HCT116 (cell line): ENCODE measurements at regions not wholly inside any gene's neighbourhood (a gene's known extent, or its start where the extent isn't known, plus 50 kb on each side); places are given as distances from the start of the nearest gene placed in this dataset.

Source experiments
- ATAC-seq: fragments of 200-7000 bp; cut with Tn5 transposase; 2 replicates; pipeline ENCODE4 v1.9.1; 2020; ENCODE audit warnings: mild to moderate bottlenecking, moderate library complexity
- BruUV-seq: library from RNA; stranded (reverse); fragments of 400-500 nt; replicated peaks from 2 replicates; lab custom pipeline; 2021; lab: Mats Ljungman, UMichigan
- CTCF ChIA-PET: fragments of 300-600 bp; sonication (Branson Sonifier 250); formaldehyde crosslinking; loops from one replicate; lab custom pipeline; 2021; ENCODE audit warnings: antibody characterized with exemption; lab: Charles Lee
- POLR2A ChIA-PET: fragments of 300-600, 350-600 bp; sonication (Branson Sonifier 250); formaldehyde crosslinking; loops from one replicate; lab custom pipeline; 2021; ENCODE audit warnings: antibody characterized with exemption; lab: Charles Lee
- RAD21 ChIA-PET, 2 experiments: fragments of 300-600 bp; sonication (Branson Sonifier 250); formaldehyde crosslinking; loops; one replicate each; lab custom pipeline; 2023; ENCODE audit warnings: low total read pairs in 2 of 2; ENCODE audit not compliant: uncharacterized antibody in 2 of 2, unreplicated experiment in 2 of 2, low non-redundant PET in 1 of 2; lab: Charles Lee
- DNase-seq: peaks from one replicate; pipeline ENCODE4 v3.0.0-alpha.2; 2010; ENCODE audit warnings: low read depth, low spot score
- H2AFZ ChIP-seq: fragments of 200-600 bp; shearing (Covaris generic), sonication (generic); 2 replicates; pipeline ENCODE4 v1.6.1; 2017; ENCODE audit warnings: low read depth, mixed run types, mixed read lengths, antibody characterized with exemption, low read length; ENCODE audit not compliant: poor library complexity, severe bottlenecking
- H3K27ac ChIP-seq: 2 replicates; pipeline ENCODE4 v1.5.1; 2012; ENCODE audit warnings: low read depth, low read length
- H3K27me3 ChIP-seq: fragments of 200-600 bp; sonication (generic); 2 replicates; pipeline ENCODE4 v1.6.1; 2016; ENCODE audit warnings: mixed run types, low read length, mixed read lengths; ENCODE audit not compliant: insufficient read depth
- H3K36me3 ChIP-seq, 2 experiments: fragments of 200-500 bp in 1 of 2; fragments of 200-600 bp in 1 of 2; sonication (Bioruptor generic) in 1 of 2; sonication (generic) in 1 of 2; 2 replicates each; pipeline versions ENCODE4 v1.5.1 to v1.6.1; 2014 to 2016; ENCODE audit warnings: low read length in 2 of 2, inconsistent platforms in 1 of 2, mixed read lengths in 1 of 2, mixed run types in 1 of 2; ENCODE audit not compliant: insufficient read depth in 2 of 2, control insufficient read depth in 1 of 2
- H3K4me1 ChIP-seq, 2 experiments: fragments of 200-600 bp in 1 of 2; sonication (generic) in 1 of 2; 2 replicates each; pipeline versions ENCODE4 v1.5.1 to v1.6.1; 2012 to 2017; ENCODE audit warnings: low read length in 2 of 2, inconsistent platforms in 1 of 2, mild to moderate bottlenecking in 1 of 2, mixed read lengths in 1 of 2, mixed run types in 1 of 2, moderate library complexity in 1 of 2; ENCODE audit not compliant: insufficient read depth in 2 of 2, control insufficient read depth in 1 of 2
- H3K4me2 ChIP-seq: fragments of 200-600 bp; sonication (generic); 2 replicates; pipeline ENCODE4 v1.6.1; 2017; ENCODE audit warnings: mixed run types, low read length, mixed read lengths
- H3K4me3 ChIP-seq, 2 experiments: fragments of 200-600 bp in 1 of 2; sonication (generic) in 1 of 2; replicated peaks in 1 of 2; 2 replicates each; pipeline ENCODE4 v1.5.1; 2011 to 2016; ENCODE audit warnings: low read length in 2 of 2, control low read depth in 1 of 2, low read depth in 1 of 2, mild to moderate bottlenecking in 1 of 2, mixed read lengths in 1 of 2, mixed run types in 1 of 2
- H3K79me2 ChIP-seq: fragments of 200-600 bp; sonication (generic); 2 replicates; pipeline ENCODE4 v1.6.1; 2017; ENCODE audit warnings: mild to moderate bottlenecking, mixed run types, low read length, moderate library complexity, mixed read lengths; ENCODE audit not compliant: insufficient read depth
- H3K9ac ChIP-seq: fragments of 200-600 bp; sonication (generic); 2 replicates; pipeline ENCODE4 v1.6.1; 2016; ENCODE audit warnings: low read length, mixed read lengths
- H3K9me2 ChIP-seq: fragments of 200-600 bp; sonication (generic), shearing (Covaris generic); 2 replicates; pipeline ENCODE4 v1.6.1; 2017; ENCODE audit warnings: mixed run types, mild to moderate bottlenecking, moderate library complexity; ENCODE audit not compliant: insufficient read depth
- H3K9me3 ChIP-seq, 2 experiments: fragments of 200-500 bp in 1 of 2; fragments of 200-600 bp in 1 of 2; sonication (Bioruptor generic) in 1 of 2; sonication (generic) in 1 of 2; 2 replicates each; pipeline ENCODE4 v1.6.1; 2014 to 2017; ENCODE audit warnings: low read length in 2 of 2, mixed read lengths in 2 of 2, inconsistent platforms in 1 of 2, low read depth in 1 of 2, mild to moderate bottlenecking in 1 of 2, mixed run types in 1 of 2, moderate library complexity in 1 of 2; ENCODE audit not compliant: control insufficient read depth in 1 of 2, insufficient read depth in 1 of 2
- H4K20me1 ChIP-seq: fragments of 200-600 bp; sonication (generic), shearing (Covaris generic); 2 replicates; pipeline ENCODE4 v1.6.1; 2017; ENCODE audit warnings: mixed run types, mild to moderate bottlenecking, moderate library complexity; ENCODE audit not compliant: insufficient read depth
- CBX3 ChIP-seq: IDR thresholded peaks from 2 replicates; pipeline ENCODE4 v1.6.1; 2012; ENCODE audit warnings: low read depth
- EGR1 ChIP-seq: IDR thresholded peaks from 2 replicates; pipeline ENCODE4 v1.6.1; 2012; ENCODE audit warnings: low read depth
- EZH2 ChIP-seq: fragments of 200-600 bp; sonication (generic); IDR thresholded peaks from 2 replicates; pipeline ENCODE4 v1.6.1; 2017; ENCODE audit warnings: antibody characterized with exemption, mixed run types
- FOSL1 ChIP-seq: IDR thresholded peaks from 2 replicates; pipeline ENCODE4 v1.6.1; 2012; ENCODE audit warnings: low read depth
- POLR2A ChIP-seq: IDR thresholded peaks from 2 replicates; pipeline ENCODE4 v1.7.0; 2011; ENCODE audit warnings: borderline replicate concordance; ENCODE audit not compliant: insufficient read depth, insufficient read length; ENCODE audit errors: extremely low read depth
- RAD21 ChIP-seq: IDR thresholded peaks from 2 replicates; pipeline ENCODE4 v1.6.1; 2012; ENCODE audit warnings: low read depth, mild to moderate bottlenecking
- SIN3A ChIP-seq: IDR thresholded peaks from 2 replicates; pipeline ENCODE4 v1.6.1; 2012; ENCODE audit warnings: low read depth
- SP1 ChIP-seq: IDR thresholded peaks from 2 replicates; pipeline ENCODE4 v1.6.1; 2012; ENCODE audit warnings: low read depth
- SRF ChIP-seq: IDR thresholded peaks from 2 replicates; pipeline ENCODE4 v1.6.1; 2012; ENCODE audit warnings: low read depth
- TCF7L2 ChIP-seq: IDR thresholded peaks from 2 replicates; pipeline ENCODE4 v1.7.0; 2011; ENCODE audit warnings: borderline replicate concordance, inconsistent platforms; ENCODE audit not compliant: insufficient read depth, insufficient read length; ENCODE audit errors: extremely low read depth
- intact Hi-C: fragments of 100-400 bp; cut with micrococcal nuclease; formaldehyde crosslinking; loops from 2 replicates; pipeline ENCODE4 v1.10.0; 2022
- TF ChIP-seq, protein P1 (sequence below): IDR thresholded peaks from 2 replicates; pipeline ENCODE4 v1.6.1; 2012
- TF ChIP-seq, protein P2 (sequence below): IDR thresholded peaks from 2 replicates; pipeline ENCODE4 v1.6.1; 2012
- TF ChIP-seq, protein P3 (sequence below): IDR thresholded peaks from 2 replicates; pipeline ENCODE4 v1.6.1; 2011; ENCODE audit warnings: mild to moderate bottlenecking, low read length, moderate library complexity; ENCODE audit not compliant: insufficient replicate concordance; ENCODE audit errors: extremely low read depth

DNA sequence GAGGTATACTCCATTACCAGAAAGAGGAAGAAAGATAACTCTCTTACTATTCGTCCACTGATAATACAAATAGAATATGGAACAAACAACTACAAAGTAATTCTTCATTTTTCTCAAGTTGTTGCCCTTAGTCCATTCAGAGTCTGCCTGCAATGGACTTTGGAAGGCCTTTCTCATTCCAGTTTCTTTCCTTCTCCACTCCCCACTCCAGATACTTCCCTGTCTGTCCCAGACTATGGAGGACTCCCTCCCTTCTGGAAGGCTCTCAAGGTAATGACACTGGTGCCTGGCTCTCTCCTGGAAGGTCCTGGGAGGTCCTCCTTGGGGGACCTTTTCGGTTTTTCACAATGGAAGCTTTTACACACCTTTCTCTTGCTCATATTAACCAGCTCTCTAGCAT, 167.8 kb downstream of the SDHAF3 start:
- H2AFZ ChIP-seq: no peak overlapping the region
- H3K9me3 ChIP-seq: no peaks in the 10 kb centered on the region
- TF ChIP-seq TCF7L2: no peak
- no peak for TF ChIP-seq SP1
- TF ChIP-seq, protein P1, sequence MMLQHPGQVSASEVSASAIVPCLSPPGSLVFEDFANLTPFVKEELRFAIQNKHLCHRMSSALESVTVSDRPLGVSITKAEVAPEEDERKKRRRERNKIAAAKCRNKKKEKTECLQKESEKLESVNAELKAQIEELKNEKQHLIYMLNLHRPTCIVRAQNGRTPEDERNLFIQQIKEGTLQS: no peak
- TF ChIP-seq, protein P2, sequence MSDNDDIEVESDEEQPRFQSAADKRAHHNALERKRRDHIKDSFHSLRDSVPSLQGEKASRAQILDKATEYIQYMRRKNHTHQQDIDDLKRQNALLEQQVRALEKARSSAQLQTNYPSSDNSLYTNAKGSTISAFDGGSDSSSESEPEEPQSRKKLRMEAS: no peak
- TF ChIP-seq POLR2A: no peak
- TF ChIP-seq, protein P3, sequence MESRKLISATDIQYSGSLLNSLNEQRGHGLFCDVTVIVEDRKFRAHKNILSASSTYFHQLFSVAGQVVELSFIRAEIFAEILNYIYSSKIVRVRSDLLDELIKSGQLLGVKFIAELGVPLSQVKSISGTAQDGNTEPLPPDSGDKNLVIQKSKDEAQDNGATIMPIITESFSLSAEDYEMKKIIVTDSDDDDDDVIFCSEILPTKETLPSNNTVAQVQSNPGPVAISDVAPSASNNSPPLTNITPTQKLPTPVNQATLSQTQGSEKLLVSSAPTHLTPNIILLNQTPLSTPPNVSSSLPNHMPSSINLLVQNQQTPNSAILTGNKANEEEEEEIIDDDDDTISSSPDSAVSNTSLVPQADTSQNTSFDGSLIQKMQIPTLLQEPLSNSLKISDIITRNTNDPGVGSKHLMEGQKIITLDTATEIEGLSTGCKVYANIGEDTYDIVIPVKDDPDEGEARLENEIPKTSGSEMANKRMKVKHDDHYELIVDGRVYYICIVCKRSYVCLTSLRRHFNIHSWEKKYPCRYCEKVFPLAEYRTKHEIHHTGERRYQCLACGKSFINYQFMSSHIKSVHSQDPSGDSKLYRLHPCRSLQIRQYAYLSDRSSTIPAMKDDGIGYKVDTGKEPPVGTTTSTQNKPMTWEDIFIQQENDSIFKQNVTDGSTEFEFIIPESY: no peak
- TF ChIP-seq SRF: no peak
- TF ChIP-seq EGR1: no peak
- no peak for TF ChIP-seq CBX3
- TF ChIP-seq FOSL1: no peak
- TF ChIP-seq SIN3A: no peak
- TF ChIP-seq EZH2: no peak
- no peak for TF ChIP-seq RAD21
- RAD21 ChIA-PET: no interaction called here
- CTCF ChIA-PET: no interaction called here
- DNase-seq (no peak), ATAC-seq (no peak)
- H3K9ac ChIP-seq: no peak overlapping the region
- H3K4me1 ChIP-seq: no peaks in the 10 kb centered on the region
- intact Hi-C loops: no loop called here
- H3K4me2 ChIP-seq: no peak overlapping the region
- H3K27ac ChIP-seq: no peak overlapping the region
- POLR2A ChIA-PET: no interaction called here
- H3K9me2 ChIP-seq: no peaks in the 10 kb centered on the region
- peaks cover 6% of the 10 kb centered on the region; the same call in 1 of the 2 replicates for H3K27me3 ChIP-seq
- H3K79me2 ChIP-seq: no peaks in the 10 kb centered on the region
- no peak overlapping the region for H3K4me3 ChIP-seq
- H3K36me3 ChIP-seq: no peaks in the 10 kb centered on the region
- no TSS peak for BruUV-seq
- no peaks in the 10 kb centered on the region for H4K20me1 ChIP-seq
